ENCODE measurements at regions not wholly inside any gene's neighbourhood (a gene's known extent, or its start where the extent isn't known, plus 50 kb on each side); places are given as distances from the start of the nearest gene placed in this dataset.

DNA sequence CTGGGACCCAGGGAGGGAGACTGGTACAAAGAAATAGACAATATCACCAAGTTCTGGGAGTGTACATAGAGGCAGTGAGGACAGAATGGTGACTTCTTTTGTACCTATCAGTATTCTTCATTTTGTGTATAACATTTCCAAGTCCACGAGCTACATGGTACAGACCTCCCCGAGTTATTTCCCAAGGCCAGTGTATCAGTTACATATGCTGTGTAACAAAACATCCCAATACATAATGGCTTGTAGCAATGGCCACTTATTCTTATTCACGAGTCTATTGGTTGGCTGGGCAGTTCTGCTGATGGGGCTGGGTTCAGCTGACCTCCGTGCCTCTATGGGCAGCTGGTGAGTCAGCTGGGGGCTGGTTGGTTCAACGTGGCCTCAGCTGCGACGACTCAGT is 98.7 kb upstream of the RFLNA start:
- no peak for TF ChIP-seq FOSL1 (IDR thresholded peaks at IDR 0.05; ENCODE audit: insufficient read depth, low read depth, low read length)
- TF ChIP-seq ASH2L (IDR thresholded peaks at IDR 0.05; ENCODE audit: low read length): no peak
- TF ChIP-seq, protein P1, sequence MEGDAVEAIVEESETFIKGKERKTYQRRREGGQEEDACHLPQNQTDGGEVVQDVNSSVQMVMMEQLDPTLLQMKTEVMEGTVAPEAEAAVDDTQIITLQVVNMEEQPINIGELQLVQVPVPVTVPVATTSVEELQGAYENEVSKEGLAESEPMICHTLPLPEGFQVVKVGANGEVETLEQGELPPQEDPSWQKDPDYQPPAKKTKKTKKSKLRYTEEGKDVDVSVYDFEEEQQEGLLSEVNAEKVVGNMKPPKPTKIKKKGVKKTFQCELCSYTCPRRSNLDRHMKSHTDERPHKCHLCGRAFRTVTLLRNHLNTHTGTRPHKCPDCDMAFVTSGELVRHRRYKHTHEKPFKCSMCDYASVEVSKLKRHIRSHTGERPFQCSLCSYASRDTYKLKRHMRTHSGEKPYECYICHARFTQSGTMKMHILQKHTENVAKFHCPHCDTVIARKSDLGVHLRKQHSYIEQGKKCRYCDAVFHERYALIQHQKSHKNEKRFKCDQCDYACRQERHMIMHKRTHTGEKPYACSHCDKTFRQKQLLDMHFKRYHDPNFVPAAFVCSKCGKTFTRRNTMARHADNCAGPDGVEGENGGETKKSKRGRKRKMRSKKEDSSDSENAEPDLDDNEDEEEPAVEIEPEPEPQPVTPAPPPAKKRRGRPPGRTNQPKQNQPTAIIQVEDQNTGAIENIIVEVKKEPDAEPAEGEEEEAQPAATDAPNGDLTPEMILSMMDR (IDR thresholded peaks at IDR 0.05; ENCODE audit: control extremely low read depth in 1 of 3, insufficient read depth in 1 of 3, low read depth in 1 of 3, low read length in 3 of 3): no peak
- TF ChIP-seq PHF8 (conservative IDR thresholded peaks at IDR 0.05; ENCODE audit: low read depth, low read length): no peak
- TF ChIP-seq BRCA1 (IDR thresholded peaks at IDR 0.05; ENCODE audit: low read depth, low read length): no peak
- TF ChIP-seq TEAD4 (IDR thresholded peaks at IDR 0.05; ENCODE audit: low read depth, low read length): no peak
